Aorta (tissue), 5 donors: ENCODE measurements at regions not wholly inside any gene's neighbourhood (a gene's known extent, or its start where the extent isn't known, plus 50 kb on each side); places are given as distances from the start of the nearest gene placed in this dataset.
"Not testable (repeated sequence)": the region's sequence is repeated elsewhere in the genome, so short reads cannot be mapped to it uniquely, and the experiment has no call there.

Source experiments
- ATAC-seq: fragments of 200-7000 bp; cut with Tn5 transposase; one replicate; pipeline ENCODE4 v1.9.1; 2022; ENCODE audit warnings: moderate library complexity; ENCODE audit not compliant: low FRiP score
- DNase-seq, 2 donors: peaks; one replicate each; pipeline ENCODE4 v3.0.0-alpha.2; 2020
- H3K27ac ChIP-seq, 2 donors: one replicate each; pipeline ENCODE4 v1.5.1; 2013; ENCODE audit warnings: low read length in 2 of 2, mild to moderate bottlenecking in 2 of 2, moderate library complexity in 2 of 2, control low read depth in 1 of 2, inconsistent platforms in 1 of 2, low read depth in 1 of 2
- H3K27me3 ChIP-seq, 2 donors: one replicate each; pipeline ENCODE4 v1.6.1; 2013; ENCODE audit warnings: control low read depth in 1 of 2, low read length in 1 of 2, mild to moderate bottlenecking in 1 of 2, moderate library complexity in 1 of 2; ENCODE audit not compliant: insufficient read depth in 2 of 2, control insufficient read depth in 1 of 2
- H3K36me3 ChIP-seq, 2 donors: one replicate each; pipeline ENCODE4 v1.6.1; 2013; ENCODE audit warnings: control low read depth in 1 of 2, low read length in 1 of 2, mild to moderate bottlenecking in 1 of 2; ENCODE audit not compliant: insufficient read depth in 2 of 2, control insufficient read depth in 1 of 2
- H3K4me1 ChIP-seq, 2 donors: one replicate each; pipeline ENCODE4 v1.6.1; 2013; ENCODE audit warnings: low read length in 2 of 2, control low read depth in 1 of 2, mild to moderate bottlenecking in 1 of 2, moderate library complexity in 1 of 2; ENCODE audit not compliant: insufficient read depth in 2 of 2, control insufficient read depth in 1 of 2
- H3K4me3 ChIP-seq, 2 donors: one replicate each; pipeline ENCODE4 v1.5.1; 2013; ENCODE audit warnings: low read length in 2 of 2, control low read depth in 1 of 2, mild to moderate bottlenecking in 1 of 2
- H3K9me3 ChIP-seq: one replicate; pipeline ENCODE4 v1.6.1; 2013; ENCODE audit warnings: mild to moderate bottlenecking, low read length; ENCODE audit not compliant: control insufficient read depth
- WGBS, 2 donors: extraction: QIAGEN DNeasy Blood & Tissue Kit; methylation state at CpG; one replicate each; pipeline ENCODE4 v1.1.7; 2013; 5-methylcytosine and 5-hydroxymethylcytosine counted together
- intact Hi-C, 2 donors: fragments of 100-400 bp; cut with DNase I; formaldehyde crosslinking; loops; one replicate each; pipeline versions ENCODE4 v1.14.2 to v1.15.0; 2022
- donor health status: healthy with polysubstance abuse.
- donor health status: Bipolar disorder and iron deficiency.
- donor health status: DM: no; HTN: no; CAD: no.
- donor health status: DM: no; HTN: no; CAD: no.
- donor health status: DM: yes; HTN: yes; CAD: no.

- H3K27me3 ChIP-seq: no peaks in the 10 kb centered on the region
- no peak overlapping the region for H3K27ac ChIP-seq
- DNase-seq: no peak
- no peak for ATAC-seq
- no peaks in the 10 kb centered on the region for H3K4me1 ChIP-seq
- no peaks in the 10 kb centered on the region for H3K36me3 ChIP-seq
- peaks cover 3% of the 10 kb centered on the region for H3K9me3 ChIP-seq
- intact Hi-C loops: no loop called here
- H3K4me3 ChIP-seq: no peak overlapping the region
Observed at GRCh38 chr7:42550706-42551470, 313.9 kb upstream of the GLI3 start.

- H3K36me3 ChIP-seq: no peaks in the 10 kb centered on the region
- DNase-seq (no peak), ATAC-seq (no peak)
- no peak overlapping the region for H3K27ac ChIP-seq
- H3K4me1 ChIP-seq: no peaks in the 10 kb centered on the region
- H3K4me3 ChIP-seq: no peak overlapping the region
- H3K9me3 ChIP-seq: peaks cover 3% of the 10 kb centered on the region
- WGBS, 2 donors: 74 to 86% methylated on average over 3 of the region's 3 CpGs
- H3K27me3 ChIP-seq: no peaks in the 10 kb centered on the region
- intact Hi-C loops: no loop called here
Observed at GRCh38 chr7:42549866-42550485, 313.0 kb upstream of the GLI3 start.

DNA sequence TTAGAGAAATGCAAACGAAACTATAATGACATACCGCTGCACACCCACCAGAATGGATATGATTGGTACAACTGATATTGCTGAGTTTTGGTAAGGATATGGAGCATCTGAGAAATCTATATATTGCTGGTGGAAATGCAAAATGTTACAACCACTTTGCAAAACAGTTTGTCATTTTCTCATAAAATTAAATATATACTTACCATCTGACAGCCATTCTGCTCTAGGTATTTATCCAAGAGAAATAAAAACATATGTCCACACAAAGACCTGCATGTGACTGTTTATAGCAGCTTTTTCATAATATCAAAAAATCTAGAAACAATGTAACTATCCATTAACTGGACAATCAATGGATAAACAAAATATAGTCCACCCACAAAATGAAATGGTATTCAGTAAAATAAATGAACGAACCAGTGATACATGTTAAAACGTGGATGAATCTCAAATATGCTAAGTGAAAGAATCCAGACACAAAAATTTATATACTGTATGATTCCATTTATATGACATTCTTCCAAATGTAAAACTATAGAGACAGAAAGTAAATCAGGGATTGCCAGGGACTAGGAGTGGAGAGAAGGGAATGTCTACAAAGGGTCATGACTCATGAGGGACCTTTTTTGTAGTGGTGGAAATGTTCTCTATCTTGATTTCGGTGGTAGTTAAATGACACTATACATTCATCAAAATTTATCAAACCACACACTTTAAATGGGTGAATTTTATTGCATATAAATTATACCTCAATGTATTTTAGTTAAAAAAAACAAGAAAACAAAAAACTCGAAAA lies 312.0 kb upstream of the GLI3 start:
- Histone ChIP-seq H3K27ac (no peak overlapping the region), H3K4me1 (no peaks in the 10 kb centered on the region), H3K36me3 (no peaks in the 10 kb centered on the region), H3K27me3 (no peaks in the 10 kb centered on the region), H3K4me3 (no peak overlapping the region), H3K9me3 (peaks cover 3% of the 10 kb centered on the region)
- WGBS, 2 donors: 72 to 80% methylated on average over 6 of the region's 6 CpGs
- intact Hi-C loops: no loop called here
- DNase-seq (no peak), ATAC-seq (no peak)

GRCh38 chr7:42545049-42545724 lies 308.2 kb upstream of the GLI3 start:
- ATAC-seq (no peak), DNase-seq (no peak)
- Histone ChIP-seq H3K27ac (no peak overlapping the region), H3K36me3 (no peaks in the 10 kb centered on the region), H3K4me1 (no peaks in the 10 kb centered on the region), H3K9me3 (no peaks in the 10 kb centered on the region), H3K27me3 (no peaks in the 10 kb centered on the region), H3K4me3 (no peak overlapping the region)
- intact Hi-C loops: no loop called here
- 39 to 47% methylated on average over 1 of the region's 1 CpG for WGBS, 2 donors

DNA sequence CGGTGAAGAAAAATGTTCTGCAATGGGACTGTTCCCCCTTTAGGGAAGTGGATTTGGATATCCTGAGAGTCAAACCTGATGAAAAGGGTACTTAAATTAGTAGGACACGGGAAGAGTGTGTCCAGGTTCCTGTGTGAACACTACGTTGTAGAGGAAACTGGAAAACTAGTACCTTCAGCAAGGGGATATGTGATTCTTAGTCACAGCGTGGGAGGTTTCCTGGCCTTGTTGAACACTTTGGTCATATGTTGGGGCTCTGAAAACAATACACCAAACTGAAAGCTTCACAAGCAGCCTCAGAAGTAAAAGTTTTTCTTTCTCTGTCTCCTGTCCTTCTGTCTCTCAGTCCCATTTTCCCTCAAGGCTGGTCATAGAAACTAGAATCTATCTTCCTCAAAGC lies 306.9 kb upstream of the GLI3 start:
- Histone ChIP-seq H3K9me3 (no peaks in the 10 kb centered on the region), H3K36me3 (no peaks in the 10 kb centered on the region), H3K4me3 (no peak overlapping the region), H3K4me1 (no peaks in the 10 kb centered on the region), H3K27ac (no peak overlapping the region), H3K27me3 (no peaks in the 10 kb centered on the region)
- 89 to 92% methylated on average over 4 of the region's 4 CpGs for WGBS, 2 donors
- intact Hi-C loops: no loop called here
- no peak for DNase-seq
- no peak for ATAC-seq

- H3K9me3 ChIP-seq, DNase-seq, ATAC-seq, H3K27me3 ChIP-seq, H3K36me3 ChIP-seq, intact Hi-C loops, H3K27ac ChIP-seq, H3K4me3 ChIP-seq, H3K4me1 ChIP-seq: not testable (repeated sequence)
- WGBS, 2 donors: 38 to 96% methylated on average over 1 of the region's 1 CpG
Observed at GRCh38 chr7:42542446-42542845, 305.4 kb upstream of the GLI3 start.

DNA sequence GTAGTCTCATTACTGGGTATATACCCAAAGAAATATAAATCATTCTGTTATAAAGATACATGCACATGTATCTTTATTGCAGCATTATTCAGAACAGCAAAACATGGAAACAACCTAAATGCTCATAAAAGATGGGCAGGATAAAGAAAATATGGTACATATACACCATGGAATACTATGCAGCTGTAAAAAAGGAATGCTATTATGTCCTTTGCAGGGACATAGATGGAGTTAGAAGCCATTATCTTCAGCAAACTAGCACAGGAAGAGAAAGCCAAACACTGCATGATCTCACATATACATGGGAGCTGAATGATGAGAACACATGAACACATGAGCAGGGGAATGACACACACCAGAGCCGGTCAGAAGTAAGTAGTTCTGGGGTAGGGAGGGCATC lies 297.4 kb upstream of the GLI3 start:
- no peak for ATAC-seq

DNA sequence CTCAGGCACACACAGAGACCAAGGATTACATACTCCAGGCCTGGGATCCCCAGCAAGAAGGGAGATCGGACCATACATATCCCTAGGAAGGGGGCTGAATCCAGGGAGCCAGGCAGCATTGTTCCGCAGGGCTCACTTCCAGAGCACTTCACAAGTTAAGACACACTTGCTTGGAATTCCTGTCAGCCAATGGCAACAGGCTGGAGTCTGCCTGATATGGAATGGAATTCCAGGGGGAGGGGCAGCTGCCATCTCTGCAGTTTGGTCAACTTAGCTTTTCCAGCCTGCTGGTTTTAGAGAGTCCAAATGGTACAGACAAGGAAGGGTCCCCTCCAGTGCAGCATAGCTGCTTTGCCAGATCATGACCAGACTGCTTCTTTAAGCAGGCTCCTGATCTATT lies 290.0 kb upstream of the GLI3 start:
- intact Hi-C loops: no loop called here
- Histone ChIP-seq H3K9me3 (peaks cover 3% of the 10 kb centered on the region), H3K4me1 (no peaks in the 10 kb centered on the region), H3K4me3 (no peak overlapping the region), H3K27ac (no peak overlapping the region), H3K27me3 (no peaks in the 10 kb centered on the region), H3K36me3 (no peaks in the 10 kb centered on the region)
- WGBS, 2 donors: 52 to 73% methylated on average over 2 of the region's 2 CpGs
- no peak for ATAC-seq
- DNase-seq: no peak

More for the DNA sequence above, 297.4 kb upstream of the GLI3 start:
- no peak overlapping the region for H3K4me3 ChIP-seq
- 92 to 96% methylated on average over 1 of the region's 1 CpG for WGBS, 2 donors
- no peaks in the 10 kb centered on the region for H3K9me3 ChIP-seq
- no peak overlapping the region for H3K27ac ChIP-seq
- intact Hi-C loops: no loop called here
- no peaks in the 10 kb centered on the region for H3K36me3 ChIP-seq
- H3K27me3 ChIP-seq: no peaks in the 10 kb centered on the region
- H3K4me1 ChIP-seq: no peaks in the 10 kb centered on the region
- DNase-seq: no peak
